H1 (cell line): ENCODE measurements at regions not wholly inside any gene's neighbourhood (a gene's known extent, or its start where the extent isn't known, plus 50 kb on each side); places are given as distances from the start of the nearest gene placed in this dataset.

Experiments
- CEBPB ChIP-seq: IDR thresholded peaks from 2 replicates; pipeline ENCODE4 v1.6.1; 2012; ENCODE audit warnings: low read depth, low read length
- CHD2 ChIP-seq: IDR thresholded peaks from 2 replicates; pipeline ENCODE4 v1.6.1; 2012; ENCODE audit warnings: low read length, improper control_type of control experiment
- CTCF ChIP-seq, 3 experiments: IDR thresholded peaks; 1 replicate in 2 of 3; 2 replicates in 1 of 3; pipeline versions ENCODE4 v1.5.1 to v1.6.1; 2011; ENCODE audit warnings: low read length in 3 of 3, mild to moderate bottlenecking in 3 of 3, inconsistent platforms in 2 of 3, low read depth in 1 of 3, moderate library complexity in 1 of 3; ENCODE audit not compliant: insufficient read depth in 1 of 3; ENCODE audit errors: control extremely low read depth in 1 of 3
- HDAC2 ChIP-seq, 2 experiments: fragments of 300-600 bp in 1 of 2; sonication (generic) in 1 of 2; IDR thresholded peaks; 2 replicates each; pipeline ENCODE4 v1.6.1; 2011 to 2012; ENCODE audit warnings: low read depth in 2 of 2, low read length in 2 of 2, mild to moderate bottlenecking in 2 of 2, moderate library complexity in 2 of 2, borderline replicate concordance in 1 of 2, inconsistent platforms in 1 of 2
- JUN ChIP-seq: IDR thresholded peaks from 2 replicates; pipeline ENCODE4 v1.6.1; 2011; ENCODE audit warnings: low read depth, mild to moderate bottlenecking, improper control_type of control experiment, low read length
- POLR2A ChIP-seq, 2 experiments: IDR thresholded peaks; 1 replicate in 1 of 2; 2 replicates in 1 of 2; pipeline ENCODE4 v1.6.1; 2011; ENCODE audit warnings: low read depth in 2 of 2, low read length in 2 of 2, mild to moderate bottlenecking in 2 of 2; ENCODE audit errors: control extremely low read depth in 1 of 2
- SUZ12 ChIP-seq: fragments of 200-600 bp; sonication (generic); IDR thresholded peaks from 2 replicates; pipeline ENCODE4 v1.6.1; 2012; ENCODE audit warnings: mild to moderate bottlenecking, inconsistent platforms, low read length, moderate library complexity, mixed read lengths
- YY1 ChIP-seq: IDR thresholded peaks from 2 replicates; pipeline ENCODE4 v1.6.1; 2011; ENCODE audit warnings: low read depth, mild to moderate bottlenecking, low read length

- TF ChIP-seq CEBPB: no peak
- TF ChIP-seq CHD2: no peak
- TF ChIP-seq POLR2A (IDR thresholded peaks at IDR 0.05; ENCODE audit: control extremely low read depth in 1 of 2, low read depth in 2 of 2, low read length in 2 of 2): no peak
- no peak for TF ChIP-seq SUZ12
- no peak for TF ChIP-seq JUN
- no peak for TF ChIP-seq CTCF (IDR thresholded peaks at IDR 0.05; ENCODE audit: control extremely low read depth in 1 of 3, insufficient read depth in 1 of 3, low read depth in 1 of 3, low read length in 3 of 3)
- TF ChIP-seq HDAC2 (IDR thresholded peaks at IDR 0.05; ENCODE audit: borderline replicate concordance in 1 of 2, low read depth in 2 of 2, low read length in 2 of 2): no peak
- no peak for TF ChIP-seq YY1
Observed at GRCh38 chr2:220365023-220365422, 737.6 kb downstream of the SLC4A3 start.
